ENCODE measurements at regions not wholly inside any gene's neighbourhood (a gene's known extent, or its start where the extent isn't known, plus 50 kb on each side); places are given as distances from the start of the nearest gene placed in this dataset.
A peak's percentile ranks its signal among the peaks of the same experiment; 100 is the strongest.

- Histone ChIP-seq H3K9me3 (no peaks in the 10 kb centered on the region), H3K27me3 (no peaks in the 10 kb centered on the region), H3K4me3 (no peak overlapping the region), H3K4me1 (no peaks in the 10 kb centered on the region), H3K36me3 (no peaks in the 10 kb centered on the region), H3K27ac (no peak overlapping the region)
- WGBS, 2 donors: 54 to 57% methylated on average over 3 of the region's 3 CpGs
- DNase-seq: no peak
- ATAC-seq (ENCODE audit: low FRiP score in 2 of 2): no peak
- TF ChIP-seq POLR2A (IDR thresholded peaks at IDR 0.05) (no peak), EP300 (IDR thresholded peaks at IDR 0.05) (no peak), CTCF (IDR thresholded peaks at IDR 0.05) (no peak), POLR2AphosphoS5 (IDR thresholded peaks at IDR 0.05) (no peak)
Measured at GRCh38 chr3:110741891-110742290, 329.7 kb upstream of the NECTIN3 start.

- DNase-seq: peak in 1 of 2 donors; percentile 27
- Histone ChIP-seq H3K4me1 (no peaks in the 10 kb centered on the region), H3K27me3 (no peaks in the 10 kb centered on the region), H3K27ac (no peak overlapping the region), H3K36me3 (no peaks in the 10 kb centered on the region), H3K9me3 (no peaks in the 10 kb centered on the region), H3K4me3 (no peak overlapping the region)
- TF ChIP-seq CTCF (IDR thresholded peaks at IDR 0.05) (no peak), POLR2A (IDR thresholded peaks at IDR 0.05) (no peak), POLR2AphosphoS5 (IDR thresholded peaks at IDR 0.05) (no peak), EP300 (IDR thresholded peaks at IDR 0.05) (no peak)
- 24 to 32% methylated on average over 1 of the region's 1 CpG for WGBS, 2 donors
- ATAC-seq (ENCODE audit: low FRiP score in 2 of 2): peak in 1 of 2 donors; percentile 80
Measured at GRCh38 chr3:110743202-110743601, 328.4 kb upstream of the NECTIN3 start.

- TF ChIP-seq CTCF (IDR thresholded peaks at IDR 0.05) (no peak), POLR2AphosphoS5 (IDR thresholded peaks at IDR 0.05) (no peak), POLR2A (IDR thresholded peaks at IDR 0.05) (no peak), EP300 (IDR thresholded peaks at IDR 0.05) (no peak)
- Histone ChIP-seq H3K36me3 (no peaks in the 10 kb centered on the region), H3K4me3 (no peak overlapping the region), H3K9me3 (no peaks in the 10 kb centered on the region), H3K4me1 (no peaks in the 10 kb centered on the region), H3K27ac (no peak overlapping the region), H3K27me3 (no peaks in the 10 kb centered on the region)
- ATAC-seq (ENCODE audit: low FRiP score in 2 of 2): no peak
- no peak for DNase-seq
Measured at GRCh38 chr3:110743984-110744383, 327.6 kb upstream of the NECTIN3 start.

GRCh38 chr3:110744723-110745122 lies 326.9 kb upstream of the NECTIN3 start:
- no peaks in the 10 kb centered on the region for H3K36me3 ChIP-seq
- H3K4me3 ChIP-seq: no peak overlapping the region
- ATAC-seq (ENCODE audit: low FRiP score in 2 of 2) (no peak), DNase-seq (no peak)
- no peaks in the 10 kb centered on the region for H3K27me3 ChIP-seq
- H3K9me3 ChIP-seq: no peaks in the 10 kb centered on the region
- no peak for TF ChIP-seq EP300 (IDR thresholded peaks at IDR 0.05)
- TF ChIP-seq POLR2AphosphoS5 (IDR thresholded peaks at IDR 0.05): no peak
- no peak for TF ChIP-seq POLR2A (IDR thresholded peaks at IDR 0.05)
- no peak for TF ChIP-seq CTCF (IDR thresholded peaks at IDR 0.05)
- 71 to 72% methylated on average over 2 of the region's 2 CpGs for WGBS, 2 donors
- H3K4me1 ChIP-seq: no peaks in the 10 kb centered on the region
- no peak overlapping the region for H3K27ac ChIP-seq

- Histone ChIP-seq H3K36me3 (no peaks in the 10 kb centered on the region), H3K4me3 (no peak overlapping the region), H3K27me3 (no peaks in the 10 kb centered on the region), H3K27ac (no peak overlapping the region), H3K4me1 (no peaks in the 10 kb centered on the region), H3K9me3 (no peaks in the 10 kb centered on the region)
- ATAC-seq (ENCODE audit: low FRiP score in 2 of 2): no peak
- 88 to 95% methylated on average over 6 of the region's 6 CpGs for WGBS, 2 donors
- no peak for DNase-seq
- TF ChIP-seq POLR2AphosphoS5 (IDR thresholded peaks at IDR 0.05) (no peak), CTCF (IDR thresholded peaks at IDR 0.05) (no peak), EP300 (IDR thresholded peaks at IDR 0.05) (no peak), POLR2A (IDR thresholded peaks at IDR 0.05) (no peak)
Measured at GRCh38 chr3:110749006-110749405, 322.6 kb upstream of the NECTIN3 start.
